ENCODE measurements at regions not wholly inside any gene's neighbourhood (a gene's known extent, or its start where the extent isn't known, plus 50 kb on each side); places are given as distances from the start of the nearest gene placed in this dataset.

DNA sequence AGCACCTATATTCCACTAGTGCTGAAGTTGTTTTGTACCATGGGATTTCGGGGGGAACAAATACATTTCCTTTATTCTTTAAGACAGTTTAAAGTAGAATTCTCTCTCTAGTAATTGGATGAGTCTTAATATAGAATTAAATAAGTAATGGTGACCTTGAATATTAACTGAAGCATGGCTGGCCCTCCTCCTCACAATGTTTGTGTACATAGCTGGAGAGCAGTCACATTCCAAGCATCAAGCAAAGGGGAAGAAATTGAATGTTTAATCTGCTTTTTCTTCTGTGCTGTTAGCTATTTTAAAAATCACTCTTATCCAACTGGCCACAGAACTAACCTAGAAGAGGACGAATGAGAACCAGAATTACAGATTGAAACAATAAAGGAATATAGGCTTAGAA is 906.9 kb downstream of the CCSER2 start:
- TF ChIP-seq, protein P1, sequence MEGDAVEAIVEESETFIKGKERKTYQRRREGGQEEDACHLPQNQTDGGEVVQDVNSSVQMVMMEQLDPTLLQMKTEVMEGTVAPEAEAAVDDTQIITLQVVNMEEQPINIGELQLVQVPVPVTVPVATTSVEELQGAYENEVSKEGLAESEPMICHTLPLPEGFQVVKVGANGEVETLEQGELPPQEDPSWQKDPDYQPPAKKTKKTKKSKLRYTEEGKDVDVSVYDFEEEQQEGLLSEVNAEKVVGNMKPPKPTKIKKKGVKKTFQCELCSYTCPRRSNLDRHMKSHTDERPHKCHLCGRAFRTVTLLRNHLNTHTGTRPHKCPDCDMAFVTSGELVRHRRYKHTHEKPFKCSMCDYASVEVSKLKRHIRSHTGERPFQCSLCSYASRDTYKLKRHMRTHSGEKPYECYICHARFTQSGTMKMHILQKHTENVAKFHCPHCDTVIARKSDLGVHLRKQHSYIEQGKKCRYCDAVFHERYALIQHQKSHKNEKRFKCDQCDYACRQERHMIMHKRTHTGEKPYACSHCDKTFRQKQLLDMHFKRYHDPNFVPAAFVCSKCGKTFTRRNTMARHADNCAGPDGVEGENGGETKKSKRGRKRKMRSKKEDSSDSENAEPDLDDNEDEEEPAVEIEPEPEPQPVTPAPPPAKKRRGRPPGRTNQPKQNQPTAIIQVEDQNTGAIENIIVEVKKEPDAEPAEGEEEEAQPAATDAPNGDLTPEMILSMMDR (IDR thresholded peaks at IDR 0.05): no peak
- H3K9me3 Mint-ChIP-seq: peaks cover 0 to 10% (median 7%) of the 10 kb centered on the region in 7 donors
- no peak overlapping the region for H3K27ac ChIP-seq (ENCODE audit: low read depth in 1 of 2, low read length in 2 of 2)
- no peak for DNase-seq
- H3K4me3 ChIP-seq (replicated peaks in 1 of 3; ENCODE audit: low read depth in 2 of 3, low read length in 3 of 3): no peak overlapping the region
- no CpG with 5 or more reads among the region's 2 CpGs for WGBS (ENCODE audit: insufficient coverage)
- no peaks in the 10 kb centered on the region for H3K79me2 ChIP-seq (ENCODE audit: insufficient read depth, low read length)
- intact Hi-C loops (cut with micrococcal nuclease): no loop called here
- H3K4me3 Mint-ChIP-seq: no peak overlapping the region
- H2AFZ ChIP-seq (ENCODE audit: insufficient read depth, low read depth, low read length, poor library complexity, severe bottlenecking): no peak overlapping the region
- H3K36me3 Mint-ChIP-seq: no peaks in the 10 kb centered on the region
- H3K4me1 ChIP-seq (ENCODE audit: control insufficient read depth in 1 of 2, insufficient read depth in 2 of 2, low read length in 2 of 2): no peaks in the 10 kb centered on the region
- H3K9me3 ChIP-seq (replicated peaks in 1 of 2; ENCODE audit: control insufficient read depth in 1 of 2, insufficient read depth in 1 of 2, low read length in 2 of 2): no peaks in the 10 kb centered on the region
- no peaks in the 10 kb centered on the region for H4K20me1 ChIP-seq (ENCODE audit: insufficient read depth, low read length)
- H3K27me3 Mint-ChIP-seq (ENCODE audit: low read depth in 3 of 3): peaks cover 0 to 4% (median 0%) of the 10 kb centered on the region in 3 donors
- H3K4me1 Mint-ChIP-seq: no peaks in the 10 kb centered on the region
- no peak overlapping the region for H3K27ac Mint-ChIP-seq
- no peak overlapping the region for H3K4me2 ChIP-seq (replicated peaks; ENCODE audit: extremely low read depth, low read length, poor library complexity, severe bottlenecking)
- no peak overlapping the region for H3K9ac ChIP-seq (ENCODE audit: insufficient read depth, low read length, poor library complexity, severe bottlenecking)
- no peaks in the 10 kb centered on the region for H3K27me3 ChIP-seq (ENCODE audit: control insufficient read depth in 2 of 2, insufficient read depth in 2 of 2, low read length in 2 of 2)
- no peaks in the 10 kb centered on the region for H3K36me3 ChIP-seq (replicated peaks in 1 of 2; ENCODE audit: control insufficient read depth in 1 of 2, insufficient read depth in 2 of 2, low read length in 2 of 2)

- WGBS (ENCODE audit: insufficient coverage): 99% methylated on average over 8 of the region's 13 CpGs
- no peaks in the 10 kb centered on the region for H4K20me1 ChIP-seq (ENCODE audit: insufficient read depth, low read length)
- no peaks in the 10 kb centered on the region for H3K36me3 ChIP-seq (replicated peaks in 1 of 2; ENCODE audit: control insufficient read depth in 1 of 2, insufficient read depth in 2 of 2, low read length in 2 of 2)
- intact Hi-C loops (cut with micrococcal nuclease): no loop called here
- no peak for DNase-seq
- Mint-ChIP-seq H3K36me3 (no peaks in the 10 kb centered on the region), H3K9me3 (peaks cover 0 to 14% (median 8%) of the 10 kb centered on the region in 7 donors), H3K4me1 (no peaks in the 10 kb centered on the region), H3K27me3 (ENCODE audit: low read depth in 3 of 3) (peaks cover 0 to 4% (median 0%) of the 10 kb centered on the region in 3 donors), H3K4me3 (no peak overlapping the region), H3K27ac (no peak overlapping the region)
- no peaks in the 10 kb centered on the region for H3K79me2 ChIP-seq (ENCODE audit: insufficient read depth, low read length)
- H3K9ac ChIP-seq (ENCODE audit: insufficient read depth, low read length, poor library complexity, severe bottlenecking): no peak overlapping the region
- no peak overlapping the region for H3K4me3 ChIP-seq (replicated peaks in 1 of 3; ENCODE audit: low read depth in 2 of 3, low read length in 3 of 3)
- TF ChIP-seq, protein P1 (IDR thresholded peaks at IDR 0.05): no peak
- no peaks in the 10 kb centered on the region for H3K4me1 ChIP-seq (ENCODE audit: control insufficient read depth in 1 of 2, insufficient read depth in 2 of 2, low read length in 2 of 2)
- H3K4me2 ChIP-seq (replicated peaks; ENCODE audit: extremely low read depth, low read length, poor library complexity, severe bottlenecking): no peak overlapping the region
- no peaks in the 10 kb centered on the region for H3K9me3 ChIP-seq (replicated peaks in 1 of 2; ENCODE audit: control insufficient read depth in 1 of 2, insufficient read depth in 1 of 2, low read length in 2 of 2)
- no peaks in the 10 kb centered on the region for H3K27me3 ChIP-seq (ENCODE audit: control insufficient read depth in 2 of 2, insufficient read depth in 2 of 2, low read length in 2 of 2)
- no peak overlapping the region for H2AFZ ChIP-seq (ENCODE audit: insufficient read depth, low read depth, low read length, poor library complexity, severe bottlenecking)
- no peak overlapping the region for H3K27ac ChIP-seq (ENCODE audit: low read depth in 1 of 2, low read length in 2 of 2)
Observed at GRCh38 chr10:85238676-85239075, 910.3 kb downstream of the CCSER2 start.
